Prostate gland (tissue), 2 donors: ENCODE measurements at regions not wholly inside any gene's neighbourhood (a gene's known extent, or its start where the extent isn't known, plus 50 kb on each side); places are given as distances from the start of the nearest gene placed in this dataset.

Experiments
- CTCF ChIP-seq, 4 experiments: fragments of 200-600 bp in 2 of 4; fragments of 450-650 bp in 2 of 4; sonication (generic) in 2 of 4; IDR thresholded peaks; 1 replicate in 3 of 4; 2 replicates in 1 of 4; pipeline ENCODE4 v1.5.1; 2016 to 2019; ENCODE audit warnings: antibody characterized with exemption in 4 of 4, mild to moderate bottlenecking in 2 of 4, moderate library complexity in 2 of 4
- POLR2A ChIP-seq: fragments of 450-650 bp; IDR thresholded peaks from one replicate; pipeline ENCODE4 v1.6.1; 2016; ENCODE audit warnings: antibody characterized with exemption, mild to moderate bottlenecking
- POLR2AphosphoS5 ChIP-seq: sonication (generic); formaldehyde crosslinking; IDR thresholded peaks from one replicate; pipeline ENCODE4 v1.6.1; 2017; ENCODE audit warnings: antibody characterized with exemption

- no peak for TF ChIP-seq CTCF (IDR thresholded peaks at IDR 0.05)
- TF ChIP-seq POLR2A: no peak
- TF ChIP-seq POLR2AphosphoS5: no peak
These were observed 144.6 kb downstream of the ADAMTS15 start for GRCh38 chr11:130593064-130593463.
